ENCODE measurements at regions not wholly inside any gene's neighbourhood (a gene's known extent, or its start where the extent isn't known, plus 50 kb on each side); places are given as distances from the start of the nearest gene placed in this dataset.

GRCh38 chr1:192442736-192443135 is 125.9 kb downstream of the RGS21 start:
- TF ChIP-seq POLR2A (IDR thresholded peaks at IDR 0.05) = no peak
- TF ChIP-seq CTCF (IDR thresholded peaks at IDR 0.05) = no peak
- no peak for TF ChIP-seq EP300 (IDR thresholded peaks at IDR 0.05)
